GM23338 (cell line): ENCODE measurements at regions not wholly inside any gene's neighbourhood (a gene's known extent, or its start where the extent isn't known, plus 50 kb on each side); places are given as distances from the start of the nearest gene placed in this dataset.

Source experiments
- ATAC-seq: fragments of 200-7000 bp; cut with Tn5 transposase; 3 replicates; pipeline ENCODE4 v1.9.1; 2020
- DNase-seq: peaks from one replicate; pipeline ENCODE4 v3.0.0-alpha.2; 2015; ENCODE audit warnings: low spot score
- H2AFZ ChIP-seq: fragments of 200-600 bp; sonication (generic); 2 replicates; pipeline ENCODE4 v1.8.0; 2016; ENCODE audit warnings: antibody characterized with exemption, mild to moderate bottlenecking, moderate library complexity
- H3F3A ChIP-seq: fragments of 200-600 bp; sonication (generic); replicated peaks from 2 replicates; pipeline ENCODE4 v1.8.0; 2017; ENCODE audit warnings: antibody characterized with exemption, mixed run types, low read depth
- H3K27ac ChIP-seq: fragments of 200-600 bp; sonication (generic); 2 replicates; pipeline ENCODE4 v1.6.1; 2016; ENCODE audit warnings: low read depth
- H3K27me3 ChIP-seq: fragments of 200-600 bp; sonication (generic); 2 replicates; pipeline ENCODE4 v1.8.0; 2016; ENCODE audit warnings: mild to moderate bottlenecking, mixed run types, moderate library complexity; ENCODE audit not compliant: insufficient read depth
- H3K36me3 ChIP-seq: fragments of 200-600 bp; sonication (generic); 2 replicates; pipeline ENCODE4 v1.8.0; 2016; ENCODE audit warnings: mild to moderate bottlenecking; ENCODE audit not compliant: insufficient read depth
- H3K4me1 ChIP-seq: fragments of 200-600 bp; sonication (generic); 2 replicates; pipeline ENCODE4 v1.8.0; 2016; ENCODE audit warnings: mild to moderate bottlenecking, moderate library complexity; ENCODE audit not compliant: insufficient read depth
- H3K4me2 ChIP-seq: fragments of 200-600 bp; sonication (generic); 2 replicates; pipeline ENCODE4 v1.7.1; 2017; ENCODE audit warnings: mixed run types
- H3K4me3 ChIP-seq: fragments of 200-600 bp; sonication (generic); 2 replicates; pipeline ENCODE4 v1.6.1; 2016; ENCODE audit warnings: mixed run types
- H3K79me2 ChIP-seq: fragments of 200-600 bp; sonication (generic); replicated peaks from 2 replicates; pipeline ENCODE4 v1.8.0; 2017; ENCODE audit warnings: mild to moderate bottlenecking; ENCODE audit not compliant: insufficient read depth
- H3K9me2 ChIP-seq: fragments of 200-600 bp; sonication (generic); 2 replicates; pipeline ENCODE4 v1.8.0; 2017; ENCODE audit not compliant: insufficient read depth
- H4K20me1 ChIP-seq: fragments of 200-600 bp; sonication (generic); replicated peaks from 2 replicates; pipeline ENCODE4 v1.8.0; 2017; ENCODE audit warnings: mild to moderate bottlenecking; ENCODE audit not compliant: insufficient read depth
- H3K27ac Mint-ChIP-seq: 2 replicates; pipeline ENCODE4 v1.8.0; 2020; ENCODE audit warnings: inconsistent platforms, mild to moderate bottlenecking, moderate library complexity, mixed read lengths
- H3K27me3 Mint-ChIP-seq: 3 replicates; pipeline ENCODE4 v1.8.0; 2022; ENCODE audit warnings: low read depth, mild to moderate bottlenecking, moderate library complexity, mixed read lengths, inconsistent platforms; ENCODE audit not compliant: insufficient read depth, poor library complexity
- H3K36me3 Mint-ChIP-seq: 3 replicates; pipeline ENCODE4 v1.8.0; 2021; ENCODE audit warnings: low read depth, mild to moderate bottlenecking, inconsistent platforms, moderate library complexity, mixed read lengths
- H3K4me1 Mint-ChIP-seq: 3 replicates; pipeline ENCODE4 v1.8.0; 2020; ENCODE audit warnings: mild to moderate bottlenecking, inconsistent platforms, mixed read lengths
- H3K4me3 Mint-ChIP-seq: 3 replicates; pipeline ENCODE4 v1.8.0; 2021; ENCODE audit warnings: moderate library complexity, mild to moderate bottlenecking, inconsistent platforms, mixed read lengths
- H3K9me3 Mint-ChIP-seq: 3 replicates; pipeline ENCODE4 v1.8.0; 2020; ENCODE audit warnings: moderate library complexity, mild to moderate bottlenecking, inconsistent platforms, mixed read lengths
- CREB1 ChIP-seq: fragments of 250-450 bp; sonication (Bioruptor Pico); IDR thresholded peaks from 2 replicates; pipeline ENCODE4 v1.5.0; 2020; ENCODE audit warnings: low read depth, mild to moderate bottlenecking, moderate library complexity
- CTCF ChIP-seq, 2 experiments: fragments of 200-600 bp in 1 of 2; sonication (generic) in 1 of 2; conservative IDR thresholded peaks; 2 replicates each; pipeline versions ENCODE4 v1.5.1 to v1.6.1; 2016 to 2017; ENCODE audit warnings: antibody characterized with exemption in 2 of 2, low read depth in 2 of 2, mild to moderate bottlenecking in 2 of 2, moderate library complexity in 1 of 2
- ETS1 ChIP-seq: IDR thresholded peaks from 2 replicates; pipeline ENCODE4 v1.6.1; 2016; ENCODE audit warnings: antibody characterized with exemption
- EZH2 ChIP-seq: fragments of 200-600 bp; sonication (generic); IDR thresholded peaks from one replicate; pipeline ENCODE4 v1.8.0; 2017; ENCODE audit warnings: antibody characterized with exemption, mild to moderate bottlenecking, low read depth; ENCODE audit not compliant: unreplicated experiment
- EZH2phosphoT487 ChIP-seq: fragments of 200-600 bp; sonication (generic); IDR thresholded peaks from one replicate; pipeline ENCODE4 v1.8.1; 2018; ENCODE audit warnings: antibody characterized with exemption; ENCODE audit not compliant: unreplicated experiment
- JUNB ChIP-seq: IDR thresholded peaks from one replicate; pipeline ENCODE4 v1.6.1; 2016; ENCODE audit warnings: antibody characterized with exemption; ENCODE audit not compliant: unreplicated experiment
- NANOG ChIP-seq: IDR thresholded peaks from 2 replicates; pipeline ENCODE4 v1.6.1; 2016; ENCODE audit warnings: antibody characterized with exemption, borderline replicate concordance
- POLR2AphosphoS5 ChIP-seq: IDR thresholded peaks from 2 replicates; pipeline ENCODE4 v1.6.1; 2016; ENCODE audit warnings: antibody characterized with exemption, low read depth
- REST ChIP-seq: IDR thresholded peaks from one replicate; pipeline ENCODE4 v1.6.1; 2018; ENCODE audit warnings: antibody characterized with exemption; ENCODE audit not compliant: unreplicated experiment
- STAT1 ChIP-seq: IDR thresholded peaks from one replicate; pipeline ENCODE4 v1.6.1; 2016; ENCODE audit warnings: antibody characterized with exemption; ENCODE audit not compliant: unreplicated experiment
- ZNF114 ChIP-seq: fragments of 250-450 bp; sonication (Bioruptor Pico); IDR thresholded peaks from 2 replicates; pipeline ENCODE4 v1.5.0; 2020; ENCODE audit warnings: mild to moderate bottlenecking, moderate library complexity
- ZNF331 ChIP-seq: fragments of 250-450 bp; sonication (Bioruptor Pico); IDR thresholded peaks from 2 replicates; pipeline ENCODE4 v1.5.0; 2020; ENCODE audit warnings: low read depth, mild to moderate bottlenecking, moderate library complexity
- ZNF462 ChIP-seq: fragments of 250-450 bp; sonication (Bioruptor Pico); IDR thresholded peaks from 2 replicates; pipeline ENCODE4 v1.5.0; 2020; ENCODE audit warnings: mild to moderate bottlenecking, moderate library complexity

GRCh38 chr5:53237876-53238275 is 128.3 kb upstream of the MOCS2 start:
- Histone ChIP-seq H3K36me3 (no peaks in the 10 kb centered on the region), H3K4me2 (no peak overlapping the region), H2AFZ (no peak overlapping the region), H3K4me3 (no peak overlapping the region), H3K27ac (no peak overlapping the region), H4K20me1 (no peaks in the 10 kb centered on the region), H3K4me1 (no peaks in the 10 kb centered on the region), H3F3A (no peaks in the 10 kb centered on the region), H3K9me2 (peaks cover 10% of the 10 kb centered on the region), H3K79me2 (no peaks in the 10 kb centered on the region), H3K27me3 (no peaks in the 10 kb centered on the region)
- Mint-ChIP-seq H3K36me3 (no peaks in the 10 kb centered on the region), H3K9me3 (no peaks in the 10 kb centered on the region; the same call in 2 of the 3 replicates), H3K27me3 (no peaks in the 10 kb centered on the region), H3K4me3 (no peak overlapping the region), H3K27ac (no peak overlapping the region), H3K4me1 (no peaks in the 10 kb centered on the region)
- no peak for TF ChIP-seq CTCF (conservative IDR thresholded peaks at IDR 0.05; ENCODE audit: low read depth in 2 of 2)
- TF ChIP-seq JUNB = no peak
- no peak for TF ChIP-seq POLR2AphosphoS5
- TF ChIP-seq CREB1 = no peak
- TF ChIP-seq ZNF114 (CRISPR knock-in tag) = no peak
- TF ChIP-seq EZH2 = no peak
- TF ChIP-seq ETS1 = no peak
- no peak for TF ChIP-seq ZNF462 (CRISPR knock-in tag)
- TF ChIP-seq NANOG = no peak
- no peak for TF ChIP-seq ZNF331
- no peak for TF ChIP-seq STAT1
- TF ChIP-seq EZH2phosphoT487 = no peak
- TF ChIP-seq REST = no peak
- DNase-seq = no peak
- no peak for ATAC-seq
